ENCODE measurements at regions not wholly inside any gene's neighbourhood (a gene's known extent, or its start where the extent isn't known, plus 50 kb on each side); places are given as distances from the start of the nearest gene placed in this dataset.

GRCh38 chr11:46200537-46201281 lies 76.8 kb upstream of the CREB3L1 start:
- no peak for TF ChIP-seq CTCF (IDR thresholded peaks at IDR 0.05)
- DNase-seq (ENCODE audit: low spot score): no peak
- no peak for ATAC-seq (ENCODE audit: insufficient number of reproducible peaks, low FRiP score, low read depth)
- H3K9me3 ChIP-seq: no peaks in the 10 kb centered on the region
- H3K4me1 ChIP-seq (ENCODE audit: control insufficient read depth in 1 of 2, low read depth in 2 of 2): no peaks in the 10 kb centered on the region
- H3K4me3 ChIP-seq: no peak overlapping the region
- H3K36me3 ChIP-seq: no peaks in the 10 kb centered on the region
- no peak overlapping the region for H3K27ac ChIP-seq
- no peaks in the 10 kb centered on the region for H3K27me3 ChIP-seq (replicated peaks; ENCODE audit: insufficient read depth)

- DNase-seq (ENCODE audit: low spot score): no peak
- Histone ChIP-seq H3K4me1 (ENCODE audit: control insufficient read depth in 1 of 2, low read depth in 2 of 2) (no peaks in the 10 kb centered on the region), H3K4me3 (no peak overlapping the region), H3K27me3 (replicated peaks; ENCODE audit: insufficient read depth) (no peaks in the 10 kb centered on the region), H3K9me3 (no peaks in the 10 kb centered on the region), H3K27ac (no peak overlapping the region), H3K36me3 (no peaks in the 10 kb centered on the region)
- TF ChIP-seq CTCF (IDR thresholded peaks at IDR 0.05): no peak
- ATAC-seq (ENCODE audit: insufficient number of reproducible peaks, low FRiP score, low read depth): no peak
Observed at GRCh38 chr11:46198245-46199240, 77.3 kb upstream of the PHF21A start.

GRCh38 chr11:46197421-46197820 lies 76.2 kb upstream of the PHF21A start:
- H3K27ac ChIP-seq: no peak overlapping the region
- no peaks in the 10 kb centered on the region for H3K36me3 ChIP-seq
- ATAC-seq (ENCODE audit: insufficient number of reproducible peaks, low FRiP score, low read depth) (no peak), DNase-seq (ENCODE audit: low spot score) (no peak)
- H3K27me3 ChIP-seq (replicated peaks; ENCODE audit: insufficient read depth): no peaks in the 10 kb centered on the region
- TF ChIP-seq CTCF (IDR thresholded peaks at IDR 0.05): no peak
- H3K9me3 ChIP-seq: no peaks in the 10 kb centered on the region
- H3K4me1 ChIP-seq (ENCODE audit: control insufficient read depth in 1 of 2, low read depth in 2 of 2): no peaks in the 10 kb centered on the region
- no peak overlapping the region for H3K4me3 ChIP-seq

- no peak for ATAC-seq (ENCODE audit: insufficient number of reproducible peaks, low FRiP score, low read depth)
Observed at GRCh38 chr11:46188017-46188416, 66.8 kb upstream of the PHF21A start.

More at GRCh38 chr11:46188017-46188416, 66.8 kb upstream of the PHF21A start:
- H3K4me1 ChIP-seq (ENCODE audit: control insufficient read depth in 1 of 2, low read depth in 2 of 2): no peaks in the 10 kb centered on the region
- H3K9me3 ChIP-seq: no peaks in the 10 kb centered on the region
- no peak overlapping the region for H3K27ac ChIP-seq
- no peak for TF ChIP-seq CTCF (IDR thresholded peaks at IDR 0.05)
- H3K27me3 ChIP-seq (replicated peaks; ENCODE audit: insufficient read depth): no peaks in the 10 kb centered on the region
- H3K4me3 ChIP-seq: no peak overlapping the region
- H3K36me3 ChIP-seq: no peaks in the 10 kb centered on the region
- DNase-seq (ENCODE audit: low spot score): no peak
